ENCODE measurements at regions not wholly inside any gene's neighbourhood (a gene's known extent, or its start where the extent isn't known, plus 50 kb on each side); places are given as distances from the start of the nearest gene placed in this dataset.

DNA sequence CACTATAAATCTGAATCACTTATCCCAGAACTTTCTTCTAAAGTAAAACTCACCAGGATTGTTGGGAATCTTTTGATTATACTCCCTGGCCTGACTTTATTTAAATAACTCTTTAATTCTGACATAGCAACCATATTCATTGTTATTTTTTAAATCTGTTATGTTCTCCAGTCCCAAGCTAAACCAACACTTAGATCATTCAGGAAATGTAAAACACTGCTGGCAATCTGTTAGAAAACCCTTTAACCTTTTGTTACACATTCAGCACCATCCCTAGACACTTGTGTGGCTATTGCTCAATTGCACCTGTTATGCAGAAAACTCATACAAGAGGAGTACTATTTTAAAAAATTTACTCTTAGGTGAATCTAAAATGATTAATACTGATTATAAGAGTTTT, 101.8 kb upstream of the NHSL1 start:
- Histone ChIP-seq H3K9me3 (no peaks in the 10 kb centered on the region), H3K27ac (no peak overlapping the region), H3K4me3 (no peak overlapping the region)

DNA sequence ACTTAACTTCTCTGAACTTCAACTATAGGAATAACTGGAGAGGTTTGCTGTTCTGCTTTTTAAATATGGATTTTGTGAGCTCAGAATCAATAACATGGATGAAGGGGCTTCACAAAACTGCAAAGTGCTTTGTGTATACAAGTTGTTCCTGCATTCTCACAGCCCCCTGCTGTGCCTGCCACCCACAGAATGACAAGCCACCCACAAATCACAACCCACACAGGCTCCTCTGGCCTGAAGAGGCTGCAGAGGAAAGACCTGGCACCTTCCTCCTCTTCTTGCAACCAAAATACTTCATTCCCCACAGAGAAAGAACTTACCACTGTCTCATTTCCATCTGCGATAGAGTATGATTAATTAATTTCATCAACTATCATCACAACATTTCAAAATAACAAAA, 106.7 kb upstream of the NHSL1 start:
- Histone ChIP-seq H3K9me3 (no peaks in the 10 kb centered on the region), H3K4me1 (replicated peaks) (no peaks in the 10 kb centered on the region), H3K36me3 (no peaks in the 10 kb centered on the region), H3K4me3 (no peak overlapping the region), H3K27ac (no peak overlapping the region), H3K27me3 (replicated peaks; ENCODE audit: insufficient read depth) (no peaks in the 10 kb centered on the region)
- DNase-seq (ENCODE audit: low spot score), result no peak
- 100% methylated on average over 1 of the region's 1 CpG for WGBS
- intact Hi-C loops (cut with DNase I), result no loop called here
- no peak for TF ChIP-seq POLR2A (IDR thresholded peaks at IDR 0.05)
- TF ChIP-seq, protein P1, sequence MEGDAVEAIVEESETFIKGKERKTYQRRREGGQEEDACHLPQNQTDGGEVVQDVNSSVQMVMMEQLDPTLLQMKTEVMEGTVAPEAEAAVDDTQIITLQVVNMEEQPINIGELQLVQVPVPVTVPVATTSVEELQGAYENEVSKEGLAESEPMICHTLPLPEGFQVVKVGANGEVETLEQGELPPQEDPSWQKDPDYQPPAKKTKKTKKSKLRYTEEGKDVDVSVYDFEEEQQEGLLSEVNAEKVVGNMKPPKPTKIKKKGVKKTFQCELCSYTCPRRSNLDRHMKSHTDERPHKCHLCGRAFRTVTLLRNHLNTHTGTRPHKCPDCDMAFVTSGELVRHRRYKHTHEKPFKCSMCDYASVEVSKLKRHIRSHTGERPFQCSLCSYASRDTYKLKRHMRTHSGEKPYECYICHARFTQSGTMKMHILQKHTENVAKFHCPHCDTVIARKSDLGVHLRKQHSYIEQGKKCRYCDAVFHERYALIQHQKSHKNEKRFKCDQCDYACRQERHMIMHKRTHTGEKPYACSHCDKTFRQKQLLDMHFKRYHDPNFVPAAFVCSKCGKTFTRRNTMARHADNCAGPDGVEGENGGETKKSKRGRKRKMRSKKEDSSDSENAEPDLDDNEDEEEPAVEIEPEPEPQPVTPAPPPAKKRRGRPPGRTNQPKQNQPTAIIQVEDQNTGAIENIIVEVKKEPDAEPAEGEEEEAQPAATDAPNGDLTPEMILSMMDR (IDR thresholded peaks at IDR 0.05), result no peak
- TF ChIP-seq POLR2AphosphoS5 (IDR thresholded peaks at IDR 0.05), result no peak

More for the DNA sequence above, 101.8 kb upstream of the NHSL1 start:
- TF ChIP-seq POLR2AphosphoS5 (IDR thresholded peaks at IDR 0.05) (no peak), POLR2A (IDR thresholded peaks at IDR 0.05) (no peak)
- Histone ChIP-seq H3K36me3 (no peaks in the 10 kb centered on the region), H3K27me3 (replicated peaks; ENCODE audit: insufficient read depth) (no peaks in the 10 kb centered on the region), H3K4me1 (replicated peaks) (no peaks in the 10 kb centered on the region)
- intact Hi-C loops (cut with DNase I), result no loop called here
- no peak for DNase-seq (ENCODE audit: low spot score)

DNA sequence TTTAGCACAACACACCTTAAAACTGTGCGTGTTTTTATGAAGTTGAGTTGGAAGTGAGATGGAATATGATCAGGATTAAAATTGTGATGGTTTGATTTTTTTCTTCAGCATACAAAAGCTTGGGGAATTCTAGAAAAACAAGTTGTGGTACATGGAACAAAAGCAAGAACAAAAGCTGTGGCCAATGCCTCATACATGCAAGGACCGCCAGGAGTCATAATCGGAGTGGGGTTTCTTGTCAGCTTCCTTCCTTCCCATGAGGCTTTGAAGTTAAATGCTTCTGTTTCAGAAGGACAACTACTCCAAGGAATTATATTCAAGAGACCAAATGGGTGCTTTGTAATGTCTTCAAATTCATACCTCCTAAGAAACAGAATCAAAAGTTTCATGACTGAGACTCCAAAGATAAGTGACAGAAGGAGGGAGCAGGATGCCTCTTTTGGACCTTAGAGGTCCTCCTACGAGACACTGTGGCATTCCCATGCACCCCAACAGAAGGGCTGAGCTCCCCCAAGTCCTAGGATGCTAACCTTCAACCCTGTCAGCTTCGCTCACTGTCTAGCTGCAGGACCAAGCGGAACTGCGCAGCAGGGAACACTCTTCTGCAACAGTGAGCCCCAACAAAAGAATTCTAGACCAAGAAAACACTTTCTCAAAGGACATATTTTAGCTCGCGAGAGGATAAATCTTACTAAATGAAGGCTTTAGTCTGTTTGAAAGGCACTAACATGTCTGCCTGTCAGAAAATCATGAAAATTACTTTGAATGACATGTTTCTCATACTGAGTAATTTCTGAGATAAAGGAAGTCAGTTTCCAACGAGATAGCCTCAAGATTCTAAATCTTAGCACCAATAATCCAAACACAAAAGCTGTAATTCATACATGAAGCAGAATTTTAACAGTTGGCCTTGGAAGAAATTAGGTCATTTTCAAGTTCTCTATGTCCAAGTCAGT, 108.5 kb upstream of the NHSL1 start:
- Histone ChIP-seq H3K27me3 (replicated peaks; ENCODE audit: insufficient read depth) (no peaks in the 10 kb centered on the region), H3K4me3 (no peak overlapping the region), H3K4me1 (replicated peaks) (no peaks in the 10 kb centered on the region), H3K9me3 (no peaks in the 10 kb centered on the region), H3K36me3 (no peaks in the 10 kb centered on the region), H3K27ac (no peak overlapping the region)
- 84% methylated on average over 10 of the region's 10 CpGs for WGBS
- TF ChIP-seq, protein P1 (IDR thresholded peaks at IDR 0.05), result no peak
- TF ChIP-seq POLR2AphosphoS5 (IDR thresholded peaks at IDR 0.05), result no peak
- TF ChIP-seq POLR2A (IDR thresholded peaks at IDR 0.05), result no peak
- DNase-seq (ENCODE audit: low spot score), result no peak
- intact Hi-C loops (cut with DNase I), result no loop called here

DNA sequence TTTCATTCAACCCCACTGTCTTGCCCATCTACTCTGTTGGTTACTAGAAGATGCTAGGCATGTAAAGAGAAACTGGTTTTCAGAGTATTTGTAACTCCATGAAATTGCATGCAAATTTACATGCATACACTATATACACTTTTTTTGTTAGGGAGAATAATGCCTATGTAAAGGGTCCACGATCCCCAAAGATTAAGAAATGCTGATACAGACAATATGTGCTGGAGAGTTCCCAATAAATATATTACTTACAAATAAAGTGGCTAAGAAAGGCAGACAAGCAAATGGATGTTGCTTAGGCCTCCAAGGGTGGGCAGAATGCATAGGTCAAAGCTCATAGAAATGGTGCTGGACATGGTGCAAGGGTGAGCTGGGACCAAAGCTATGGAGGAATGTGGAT, 109.6 kb upstream of the NHSL1 start:
- intact Hi-C loops (cut with DNase I), result no loop called here
- H3K4me3 ChIP-seq, result no peak overlapping the region
- no peaks in the 10 kb centered on the region for H3K4me1 ChIP-seq (replicated peaks)
- TF ChIP-seq POLR2AphosphoS5 (IDR thresholded peaks at IDR 0.05) (no peak), POLR2A (IDR thresholded peaks at IDR 0.05) (no peak)
- TF ChIP-seq, protein P1 (IDR thresholded peaks at IDR 0.05), result no peak
- H3K36me3 ChIP-seq, result no peaks in the 10 kb centered on the region
- H3K9me3 ChIP-seq, result no peaks in the 10 kb centered on the region
- H3K27ac ChIP-seq, result no peak overlapping the region
- DNase-seq (ENCODE audit: low spot score), result no peak
- 96% methylated on average over 1 of the region's 1 CpG for WGBS
- H3K27me3 ChIP-seq (replicated peaks; ENCODE audit: insufficient read depth), result no peaks in the 10 kb centered on the region

DNA sequence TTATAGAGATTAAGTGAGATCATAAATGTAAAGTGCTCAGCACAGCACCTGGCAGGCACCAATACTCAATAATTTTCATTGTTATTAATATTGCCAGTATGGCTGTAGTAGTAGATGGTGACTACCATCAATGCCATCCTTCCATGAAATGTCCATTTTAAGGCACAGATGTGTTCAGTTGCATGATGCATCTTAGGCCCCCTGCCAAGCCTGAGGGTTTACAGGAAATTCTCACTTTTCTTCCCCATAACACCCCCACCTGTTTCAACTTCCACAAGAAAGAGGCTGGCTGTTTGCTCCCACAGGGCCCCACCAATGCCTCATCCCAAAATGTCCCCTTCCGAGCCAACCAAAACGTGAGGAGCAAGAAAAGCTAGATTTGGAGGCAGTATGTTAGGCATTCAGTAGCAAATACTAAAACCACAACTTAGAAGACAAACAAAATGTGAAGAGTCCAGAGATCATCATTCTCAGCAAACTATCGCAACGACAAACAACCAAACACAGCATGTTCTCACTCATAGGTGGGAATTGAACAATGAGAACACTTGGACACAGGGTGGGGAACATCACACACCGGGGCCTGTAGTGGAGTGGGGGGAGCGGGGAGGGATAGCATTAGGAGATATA, 110.6 kb upstream of the NHSL1 start:
- Histone ChIP-seq H3K27ac (no peak overlapping the region), H3K4me1 (replicated peaks) (no peaks in the 10 kb centered on the region), H3K4me3 (no peak overlapping the region), H3K9me3 (no peaks in the 10 kb centered on the region), H3K27me3 (replicated peaks; ENCODE audit: insufficient read depth) (no peaks in the 10 kb centered on the region), H3K36me3 (no peaks in the 10 kb centered on the region)
- intact Hi-C loops (cut with DNase I), result no loop called here
- no peak for DNase-seq (ENCODE audit: low spot score)
- 90% methylated on average over 6 of the region's 6 CpGs for WGBS
- TF ChIP-seq, protein P1 (IDR thresholded peaks at IDR 0.05), result no peak
- TF ChIP-seq POLR2AphosphoS5 (IDR thresholded peaks at IDR 0.05) (no peak), POLR2A (IDR thresholded peaks at IDR 0.05) (no peak)
